HG03196 (cell line): ENCODE measurements at regions not wholly inside any gene's neighbourhood (a gene's known extent, or its start where the extent isn't known, plus 50 kb on each side); places are given as distances from the start of the nearest gene placed in this dataset.
"Not testable (repeated sequence)": the region's sequence is repeated elsewhere in the genome, so short reads cannot be mapped to it uniquely, and the experiment has no call there.

Source experiments
- ATAC-seq: cut with Tn5 transposase; IDR thresholded peaks from one replicate; pipeline ENCODE4 v1.9.1; 2021; ENCODE audit not compliant: unreplicated experiment

DNA sequence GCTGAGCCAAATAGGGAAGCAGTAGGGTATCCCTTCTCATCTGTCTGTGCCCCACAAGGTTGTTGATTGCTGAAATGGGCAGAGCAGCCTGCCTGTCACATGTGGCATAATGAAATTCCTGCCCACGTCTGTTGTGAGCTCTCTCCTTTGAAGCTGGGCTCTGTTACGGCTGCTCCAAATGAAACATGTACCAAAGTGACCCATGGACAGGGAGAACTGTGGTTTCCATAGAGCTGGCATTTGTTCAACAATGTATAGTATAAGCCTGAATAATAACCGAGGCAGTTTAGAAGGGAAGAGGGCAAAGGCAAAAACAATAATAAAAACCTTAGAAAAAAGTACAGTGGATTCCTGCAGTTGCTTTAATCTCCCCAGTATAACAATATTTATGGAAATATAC, 149.7 kb downstream of the LYPLAL1 start:
- no peak for ATAC-seq

DNA sequence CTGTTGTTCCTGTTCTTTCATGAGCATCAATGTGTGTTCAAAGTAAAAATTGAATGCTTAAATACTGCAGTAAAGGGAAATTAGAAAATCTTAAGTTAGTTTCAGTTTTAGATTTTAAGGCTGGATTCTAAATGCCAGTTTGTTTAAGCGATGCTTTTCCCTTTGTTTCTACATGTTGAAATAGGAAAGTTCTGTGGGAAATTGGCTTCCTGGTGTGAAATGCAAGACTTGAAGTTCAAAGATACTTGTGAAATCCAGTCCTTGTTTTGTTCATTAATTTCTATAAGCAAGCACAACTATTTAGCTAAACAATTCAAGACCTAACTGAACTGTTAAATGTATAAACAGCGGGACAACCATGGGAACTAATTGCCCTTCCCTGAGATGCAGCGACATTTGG, 149.1 kb downstream of the LYPLAL1 start:
- ATAC-seq: no peak

DNA sequence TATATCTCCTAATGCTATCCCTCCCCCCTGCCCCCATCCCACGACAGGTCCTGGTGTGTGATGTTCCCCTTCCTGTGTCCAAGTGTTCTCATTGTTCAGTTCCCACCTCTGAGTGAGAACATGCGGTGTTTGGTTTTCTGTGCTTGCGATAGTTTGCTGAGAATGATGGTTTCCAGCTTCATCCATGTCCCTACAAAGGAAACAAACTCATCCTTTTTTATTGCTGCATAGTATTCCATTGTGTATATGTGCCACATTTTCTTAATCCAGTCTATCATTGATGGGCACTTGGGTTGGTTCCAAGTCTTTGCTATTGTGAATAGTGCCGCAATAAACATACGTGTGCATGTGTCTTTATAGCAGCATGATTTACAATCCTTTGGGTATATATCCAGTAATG, 146.9 kb downstream of the LYPLAL1 start:
- ATAC-seq: not testable (repeated sequence)

DNA sequence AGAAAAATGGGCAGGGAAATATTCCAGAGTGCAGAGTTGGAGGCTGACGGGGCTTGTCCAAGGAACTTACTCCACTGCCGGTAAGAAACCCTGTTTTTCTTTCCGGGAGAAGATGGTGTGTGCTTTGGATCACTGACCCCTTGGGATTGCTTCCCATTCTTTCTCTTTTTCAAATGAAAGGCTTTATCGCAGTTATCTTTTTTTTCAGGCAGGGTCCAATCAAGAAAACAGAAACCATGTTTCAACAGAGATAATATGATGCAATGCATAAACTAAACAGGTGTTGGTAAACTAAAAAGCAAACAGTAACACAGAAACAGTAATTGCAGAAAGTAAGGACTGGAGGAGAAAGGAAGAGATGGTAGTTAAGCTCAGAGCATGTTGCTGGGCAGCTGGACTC, 145.1 kb downstream of the LYPLAL1 start:
- no peak for ATAC-seq

DNA sequence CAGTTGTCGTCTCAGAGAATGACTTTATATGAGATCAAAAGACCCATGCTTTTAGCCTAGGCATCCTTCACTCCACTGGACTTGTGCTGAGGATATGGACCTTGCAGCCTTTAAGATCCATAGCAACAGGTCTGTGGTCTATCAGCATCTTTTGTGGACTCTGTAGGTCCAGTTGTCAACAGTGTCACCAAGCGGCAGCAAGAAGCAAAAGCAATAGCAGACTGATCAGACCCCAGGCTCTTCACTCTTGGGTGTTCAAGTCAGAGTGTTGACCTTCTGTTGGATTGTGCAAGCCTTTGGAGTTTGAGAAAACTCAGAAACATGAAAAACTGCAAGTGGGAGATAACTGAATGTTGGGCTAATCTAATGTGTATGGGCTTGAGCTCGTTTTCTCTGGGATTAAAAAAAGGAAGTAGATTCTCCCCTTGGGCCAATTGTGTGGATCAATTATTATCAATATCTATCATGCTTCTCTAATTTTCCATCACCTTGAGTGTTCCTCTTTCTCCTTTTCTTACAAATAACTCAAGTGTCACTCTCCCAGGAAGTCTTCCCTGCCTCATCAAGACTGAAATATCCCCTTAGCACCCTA, 144.2 kb downstream of the LYPLAL1 start:
- no peak for ATAC-seq

DNA sequence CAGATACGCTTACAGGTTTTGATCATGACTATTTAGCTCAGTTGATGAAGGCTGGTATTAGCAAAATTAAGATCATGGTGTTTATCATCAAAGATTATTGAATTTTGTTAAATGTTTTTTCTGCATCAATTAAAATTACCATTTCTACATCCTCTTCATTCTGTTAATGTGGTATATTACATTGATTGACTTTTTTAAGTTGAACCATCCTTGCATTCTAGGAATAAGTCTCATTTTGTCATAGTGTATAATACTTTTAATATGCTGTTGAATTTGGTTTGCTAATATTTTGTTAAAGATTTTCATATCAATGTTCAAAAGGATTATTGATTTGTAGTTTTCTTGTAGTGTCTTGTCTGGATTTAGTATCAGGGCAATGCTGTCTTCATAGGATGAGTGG, 142.4 kb downstream of the LYPLAL1 start:
- ATAC-seq: no peak

DNA sequence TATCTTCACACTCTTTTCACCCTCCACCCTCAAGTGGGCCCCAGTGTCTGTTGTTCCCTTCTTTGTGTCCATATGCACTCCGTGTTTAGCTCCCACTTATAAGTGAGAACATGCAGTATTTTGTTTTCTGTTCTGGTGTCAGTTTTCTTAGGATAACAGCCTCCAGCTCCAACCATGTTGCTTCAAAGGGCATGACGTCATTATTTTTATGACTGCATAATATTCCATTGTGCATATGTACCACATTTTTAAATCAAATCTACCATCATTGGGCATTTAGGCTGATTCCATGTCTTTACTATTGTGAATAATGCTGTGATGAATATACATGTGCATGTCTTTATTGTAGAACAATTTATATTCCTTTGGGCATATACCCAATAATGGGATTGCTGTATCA, 140.3 kb downstream of the LYPLAL1 start:
- no peak for ATAC-seq

DNA sequence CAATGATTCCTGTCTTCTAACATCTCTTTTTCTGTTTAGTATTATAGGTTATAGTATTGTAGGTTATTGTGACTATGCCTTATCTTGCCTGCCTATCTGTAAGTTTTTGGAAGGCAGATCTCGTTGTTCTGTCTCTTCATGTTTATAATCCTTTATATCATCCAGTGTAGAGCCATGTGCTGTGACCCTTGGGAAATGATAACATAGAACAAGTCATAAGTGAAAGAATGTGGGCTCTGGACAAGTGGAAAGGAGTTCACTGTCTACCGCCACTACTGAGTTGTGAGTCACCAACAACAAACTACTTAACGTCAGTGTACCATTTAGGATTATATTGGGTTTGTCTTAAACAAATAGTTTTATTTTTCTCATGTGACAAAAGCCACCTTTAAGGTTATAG, 139.3 kb downstream of the LYPLAL1 start:
- no peak for ATAC-seq

DNA sequence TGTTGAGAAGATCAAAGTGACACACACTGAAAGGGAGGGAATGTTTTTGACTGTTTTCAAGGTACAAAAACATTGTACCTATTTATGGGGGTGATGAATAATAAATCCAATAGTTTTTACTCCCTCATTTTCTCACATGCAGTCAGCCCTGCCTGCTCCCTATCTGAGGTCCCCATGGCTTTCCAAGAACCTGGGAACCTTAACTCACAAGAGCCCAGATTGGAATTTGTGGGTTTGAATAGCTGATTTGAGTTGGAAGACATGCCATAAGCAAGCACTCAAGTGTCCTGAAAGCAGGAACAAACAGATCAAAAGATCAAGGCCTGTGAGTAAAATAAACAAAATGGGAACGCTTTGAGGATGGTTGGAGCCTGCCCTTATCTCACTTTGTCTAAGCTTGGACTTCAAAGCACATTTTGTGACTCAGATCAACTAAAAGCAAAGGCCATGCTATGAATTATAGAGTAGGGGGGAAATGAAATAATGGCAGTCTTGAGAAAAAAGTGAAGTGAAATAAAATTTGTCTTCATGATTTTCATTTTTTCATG, 136.6 kb downstream of the LYPLAL1 start:
- no peak for ATAC-seq

DNA sequence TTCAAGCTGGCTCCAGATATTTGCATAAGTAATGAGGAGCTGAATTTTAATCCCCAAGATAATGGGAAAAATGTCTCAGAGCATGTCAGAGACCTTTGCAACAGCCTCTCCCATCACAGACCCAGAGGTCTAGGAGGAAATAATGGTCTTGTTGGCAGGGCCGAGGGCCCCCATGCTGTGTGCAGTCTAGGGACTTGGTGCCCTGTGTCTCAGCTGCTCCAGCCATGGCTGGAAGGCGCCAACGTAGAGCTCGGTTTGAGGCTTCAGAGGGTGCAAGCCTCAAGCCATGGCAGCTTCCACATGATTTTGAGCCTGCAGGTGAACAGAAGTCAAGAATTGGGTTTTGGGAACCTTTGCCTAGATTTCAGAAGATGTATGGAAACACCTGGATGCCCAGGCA, 134.7 kb downstream of the LYPLAL1 start:
- no peak for ATAC-seq

DNA sequence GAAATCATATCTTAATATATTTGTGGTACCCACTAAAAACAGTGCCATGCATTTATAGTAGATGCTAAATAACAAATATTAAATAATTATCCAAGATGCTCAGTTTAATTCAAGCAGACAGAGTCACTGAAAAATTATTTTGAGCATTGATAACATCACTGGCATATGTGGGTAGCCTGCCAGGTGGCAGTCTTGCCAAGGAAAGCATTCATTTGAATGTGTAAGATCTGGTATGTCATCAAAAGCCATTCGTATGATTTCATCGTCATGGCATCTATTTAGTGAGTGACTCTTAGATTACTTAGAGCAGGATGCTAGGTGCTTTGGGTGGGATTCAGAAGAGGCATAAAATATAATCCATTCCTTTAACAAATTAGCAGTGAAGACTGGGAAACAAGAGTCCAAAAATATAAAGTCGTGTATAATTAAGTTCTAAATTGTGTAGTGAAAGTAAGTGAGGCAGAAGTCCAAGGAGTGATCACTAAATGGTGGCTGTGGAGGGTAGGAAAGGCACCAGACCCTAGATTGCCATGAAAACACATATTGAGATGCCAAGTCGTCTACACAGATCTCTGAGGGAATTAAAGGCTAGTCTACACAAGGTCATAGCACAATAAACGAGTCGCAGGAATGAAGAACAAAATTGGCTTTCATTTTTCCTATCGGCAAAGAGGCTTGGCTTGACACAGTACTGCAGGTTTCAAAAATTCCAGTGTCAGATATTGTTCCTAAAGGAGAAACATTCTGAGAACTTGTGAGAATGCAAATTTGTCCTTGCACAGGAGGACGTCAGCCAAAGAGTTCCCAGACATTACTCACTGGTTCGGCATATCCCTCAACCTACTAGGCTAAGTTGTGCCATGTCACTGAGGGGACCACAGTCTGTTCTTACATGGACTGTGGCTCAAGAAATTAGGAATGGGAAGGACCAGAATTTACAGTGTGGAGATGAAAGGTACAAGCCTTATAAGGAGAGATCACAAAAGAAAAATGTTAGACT, 130.8 kb downstream of the LYPLAL1 start:
- ATAC-seq: no peak

DNA sequence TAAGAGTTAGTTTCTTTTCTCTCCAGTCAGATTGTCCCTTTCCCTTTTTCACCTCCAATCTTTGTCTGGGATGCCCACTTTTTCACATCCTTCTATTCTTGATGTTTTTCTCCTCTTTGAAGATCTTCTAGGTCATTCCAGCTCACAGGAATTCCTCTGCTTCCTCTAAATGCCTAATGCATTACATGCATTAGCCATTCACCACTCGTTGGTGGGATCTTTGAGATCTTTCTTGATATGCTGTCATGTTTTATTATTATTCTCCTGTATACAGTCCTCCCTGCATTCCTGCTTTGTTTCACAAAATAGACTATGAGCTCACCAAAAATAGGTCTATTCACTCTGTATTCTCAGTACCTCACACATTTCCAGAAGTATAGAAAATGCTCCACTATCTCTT, 129.0 kb downstream of the LYPLAL1 start:
- no peak for ATAC-seq

DNA sequence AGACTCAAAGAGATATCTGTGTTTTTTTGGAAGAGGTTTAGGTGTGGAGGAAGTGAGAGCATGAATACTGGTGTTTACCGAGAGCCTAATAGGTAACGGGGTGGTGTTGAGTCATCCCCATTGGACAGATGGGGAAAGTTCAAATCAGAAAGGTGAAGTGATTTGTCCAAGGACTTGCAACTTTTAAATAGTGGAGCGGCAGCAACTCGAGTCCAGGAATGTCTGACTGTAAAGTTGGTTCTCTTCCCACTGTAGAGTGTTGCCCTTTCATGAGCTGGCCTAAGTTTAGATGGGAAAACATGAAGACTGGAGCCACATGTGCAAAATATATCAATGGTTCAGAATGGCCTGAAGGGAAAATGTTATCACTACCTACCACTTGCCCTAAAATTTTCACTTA, 125.7 kb downstream of the LYPLAL1 start:
- ATAC-seq: no peak

DNA sequence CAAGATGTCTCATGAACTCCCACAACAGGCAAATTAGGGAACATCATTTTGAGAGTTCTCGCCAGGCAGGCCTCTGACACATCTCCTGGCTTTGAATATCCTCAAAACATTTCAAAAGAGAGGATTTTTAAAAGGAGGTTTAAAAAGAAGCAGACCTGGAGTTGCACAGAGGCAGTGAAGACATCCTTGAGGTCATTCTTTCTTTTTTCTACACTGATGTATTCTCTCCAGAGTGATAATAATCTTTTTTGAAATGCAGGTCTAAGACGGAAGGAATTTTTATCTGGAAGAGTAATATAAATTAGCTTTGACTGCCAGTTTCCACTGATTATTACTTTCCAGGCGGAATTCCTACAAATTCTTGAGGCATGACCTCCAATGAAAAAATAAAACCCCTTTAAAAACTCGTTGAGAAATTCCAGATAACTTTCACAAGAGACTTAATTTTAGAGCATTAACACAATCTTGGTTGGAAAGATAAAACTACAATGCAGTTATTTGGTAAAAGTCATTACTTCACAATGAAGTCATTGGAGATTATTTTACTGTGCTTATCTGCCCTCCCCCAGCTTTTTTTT, 125.0 kb downstream of the LYPLAL1 start:
- no peak for ATAC-seq

DNA sequence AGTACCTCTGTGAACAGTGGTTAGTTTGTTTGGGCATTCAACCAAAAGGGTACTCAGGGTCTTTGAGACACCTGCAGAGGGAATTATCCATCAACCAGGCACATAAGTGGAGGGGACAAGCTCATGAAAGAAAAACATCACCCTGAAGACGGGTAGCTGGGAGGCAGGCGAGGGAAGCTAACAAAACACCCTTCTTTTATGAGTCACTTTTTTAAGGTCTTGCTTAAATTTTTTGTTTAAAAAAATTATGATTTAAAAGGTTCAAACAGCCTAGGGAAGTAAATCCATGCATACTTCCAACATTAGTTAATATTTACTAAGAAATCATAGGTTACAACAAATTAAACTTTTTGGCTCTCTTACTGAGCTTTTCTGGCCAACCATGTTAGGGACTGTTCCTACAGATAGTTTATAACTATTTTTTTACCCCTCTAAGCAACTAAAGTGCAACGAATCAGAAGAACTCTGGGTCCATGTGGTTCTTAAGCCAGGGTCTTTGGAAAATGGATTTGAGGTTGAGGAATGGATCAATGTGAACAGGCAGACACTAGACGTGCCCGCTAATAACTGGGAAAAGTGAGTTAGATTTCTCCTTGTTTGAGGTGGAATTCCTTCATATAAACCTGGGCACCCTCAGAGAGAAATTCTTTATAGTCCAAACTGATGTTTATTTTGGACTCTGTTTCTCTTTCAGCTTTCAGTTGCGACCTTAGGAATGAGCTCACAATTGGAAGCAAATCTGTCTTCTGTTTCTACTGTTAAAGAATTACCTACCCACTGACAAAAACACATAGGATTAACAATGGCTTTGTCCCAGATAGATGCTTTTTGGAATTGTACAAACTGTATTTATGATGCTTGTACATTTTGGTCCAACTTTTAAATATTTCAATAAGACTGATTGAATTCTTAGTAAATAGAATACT, 123.0 kb downstream of the LYPLAL1 start:
- ATAC-seq: no peak

DNA sequence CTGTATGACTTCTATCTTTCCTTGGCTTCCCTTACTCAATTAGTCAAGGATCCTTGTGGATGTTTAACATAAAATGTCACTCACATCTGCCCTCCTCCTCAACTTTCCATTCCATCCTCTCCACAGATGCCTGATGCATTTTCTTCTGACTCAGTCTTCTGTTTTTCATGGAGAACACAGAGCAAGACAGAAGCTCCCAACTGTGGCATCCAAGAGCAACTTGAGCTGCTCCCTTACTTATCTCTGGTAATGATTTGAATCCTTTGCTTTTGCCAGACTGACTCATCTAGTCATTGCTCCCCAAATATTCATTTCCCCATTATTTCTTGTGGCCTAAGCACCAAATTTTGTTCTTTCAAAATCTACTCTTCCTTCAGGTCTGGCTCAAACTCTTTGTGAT, 120.6 kb downstream of the LYPLAL1 start:
- no peak for ATAC-seq

DNA sequence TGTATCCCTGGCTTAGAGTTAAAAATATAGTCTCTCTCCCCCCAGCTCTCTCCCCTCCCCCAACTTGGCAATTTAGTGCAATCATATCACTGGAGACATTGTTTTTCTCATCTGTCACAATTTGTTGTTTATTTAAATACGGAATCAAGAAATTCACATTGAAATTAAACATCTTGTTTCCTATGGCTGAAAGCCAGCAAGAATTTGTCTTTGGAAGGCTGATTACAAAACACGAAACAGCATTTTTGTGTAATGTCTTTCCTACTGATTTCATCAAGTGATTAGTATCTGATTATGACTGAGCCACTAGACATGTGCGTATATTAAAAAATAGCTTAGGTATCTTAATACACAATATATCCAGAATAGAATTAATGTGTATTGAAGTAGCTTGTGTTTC, 119.7 kb downstream of the LYPLAL1 start:
- no peak for ATAC-seq

DNA sequence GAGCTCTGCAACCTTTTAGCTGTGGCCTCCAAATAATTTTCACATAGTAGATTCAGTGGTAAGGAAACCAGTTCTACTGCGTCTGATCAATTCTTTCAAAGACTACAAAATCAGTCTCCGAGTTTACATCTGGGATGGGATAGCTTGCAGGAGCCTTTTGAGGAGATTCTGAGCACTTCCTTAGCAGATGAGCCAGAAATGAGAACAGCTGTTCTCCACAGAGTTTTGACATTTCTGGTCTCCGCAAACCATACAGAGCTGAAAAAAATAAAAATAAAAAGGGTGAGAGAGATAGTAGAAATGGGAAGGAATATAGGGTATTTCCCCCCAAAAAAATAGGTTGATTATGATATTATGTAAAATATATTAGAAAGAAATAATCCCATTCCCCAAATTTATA, 119.3 kb downstream of the LYPLAL1 start:
- no peak for ATAC-seq

DNA sequence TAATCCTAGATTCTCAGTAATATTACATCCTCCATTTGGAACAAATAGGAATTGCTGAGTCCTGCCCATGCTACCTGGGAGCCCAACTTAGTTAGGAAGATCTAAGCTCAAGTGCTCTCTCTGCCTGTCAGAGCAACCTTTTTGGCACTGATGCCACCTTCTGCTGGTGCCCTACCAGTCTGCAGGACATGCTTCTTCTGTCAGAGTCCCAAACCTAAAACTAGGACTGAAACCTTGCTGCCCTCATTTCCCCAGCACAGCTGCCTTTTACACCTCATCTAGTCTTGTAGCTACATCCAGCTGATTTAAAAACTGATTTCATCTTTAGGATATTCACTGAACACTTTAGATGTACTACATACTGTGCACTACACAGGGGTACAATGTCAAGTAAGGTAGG, 118.7 kb downstream of the LYPLAL1 start:
- no peak for ATAC-seq

DNA sequence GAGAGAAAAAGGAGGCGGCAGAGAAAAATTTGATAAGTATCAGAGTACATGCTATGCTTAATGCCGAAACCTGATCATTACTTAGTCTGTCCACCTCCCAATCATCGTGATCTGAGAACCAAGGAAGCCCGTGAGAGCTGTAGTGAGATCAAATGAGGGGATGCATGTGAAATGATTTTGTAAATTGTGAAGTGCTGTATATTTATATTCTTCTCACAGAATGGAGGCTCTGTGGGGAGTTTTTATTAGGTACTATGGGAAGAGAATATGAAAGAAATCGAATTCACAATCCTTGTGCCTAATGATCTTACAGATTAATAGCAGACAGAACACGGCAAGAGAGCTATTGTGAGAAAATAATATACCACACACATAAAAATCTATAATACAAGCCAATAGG, 115.5 kb downstream of the LYPLAL1 start:
- no peak for ATAC-seq

DNA sequence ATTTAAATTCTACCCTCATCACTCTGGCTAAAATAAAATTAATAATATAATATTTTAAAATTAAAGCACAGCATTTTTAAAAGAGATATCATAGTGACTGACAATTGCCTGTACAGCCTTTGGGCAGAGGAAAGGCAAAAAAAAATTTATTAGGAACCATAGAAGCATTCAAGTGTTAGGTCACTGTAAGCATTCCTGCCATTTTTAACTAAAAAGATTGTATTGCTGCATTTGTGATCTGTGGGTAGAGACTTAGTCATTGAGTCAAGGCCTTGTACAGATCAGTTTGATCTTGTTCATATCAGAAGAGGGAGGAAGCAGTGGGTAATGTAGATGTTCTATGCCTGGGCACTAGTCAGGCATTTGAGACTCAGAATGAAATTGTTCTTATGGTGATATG, 109.9 kb downstream of the LYPLAL1 start:
- ATAC-seq: no peak
